GM21423 (cell line): ENCODE measurements at regions not wholly inside any gene's neighbourhood (a gene's known extent, or its start where the extent isn't known, plus 50 kb on each side); places are given as distances from the start of the nearest gene placed in this dataset.

ENCODE experiments used
- ATAC-seq: cut with Tn5 transposase; IDR thresholded peaks from one replicate; pipeline ENCODE4 v1.9.1; 2021; ENCODE audit warnings: mild to moderate bottlenecking, moderate library complexity; ENCODE audit not compliant: unreplicated experiment

GRCh38 chr2:139078376-139078775, 298.2 kb upstream of the NXPH2 start:
- no peak for ATAC-seq

- no peak for ATAC-seq
These were observed 297.0 kb upstream of the NXPH2 start for GRCh38 chr2:139077099-139077737.

GRCh38 chr2:139067874-139068273, 287.7 kb upstream of the NXPH2 start:
- no peak for ATAC-seq

GRCh38 chr2:139067072-139067471, 286.9 kb upstream of the NXPH2 start:
- ATAC-seq = no peak

GRCh38 chr2:139064159-139064558, 284.0 kb upstream of the NXPH2 start:
- ATAC-seq = no peak

- no peak for ATAC-seq
These were observed 279.4 kb upstream of the NXPH2 start for GRCh38 chr2:139059617-139060016.

GRCh38 chr2:139055202-139055601, 275.0 kb upstream of the NXPH2 start:
- no peak for ATAC-seq

- no peak for ATAC-seq
These were observed 267.8 kb upstream of the NXPH2 start for GRCh38 chr2:139048017-139048416.

GRCh38 chr2:139045524-139045923, 265.3 kb upstream of the NXPH2 start:
- ATAC-seq = no peak

GRCh38 chr2:139034064-139034463, 253.9 kb upstream of the NXPH2 start:
- ATAC-seq = no peak

- no peak for ATAC-seq
These were observed 253.1 kb upstream of the NXPH2 start for GRCh38 chr2:139033300-139033699.

GRCh38 chr2:139031722-139032121, 251.5 kb upstream of the NXPH2 start:
- ATAC-seq = peak; percentile 77

- no peak for ATAC-seq
These were observed 240.1 kb upstream of the NXPH2 start for GRCh38 chr2:139020287-139020686.

GRCh38 chr2:139018252-139018651, 238.1 kb upstream of the NXPH2 start:
- ATAC-seq = no peak

GRCh38 chr2:139007130-139007529, 226.9 kb upstream of the NXPH2 start:
- no peak for ATAC-seq

GRCh38 chr2:139000131-139000785, 220.1 kb upstream of the NXPH2 start:
- no peak for ATAC-seq

- ATAC-seq = no peak
These were observed 217.8 kb upstream of the NXPH2 start for GRCh38 chr2:138997856-138998517.

GRCh38 chr2:138997346-138997745, 217.2 kb upstream of the NXPH2 start:
- no peak for ATAC-seq

- ATAC-seq = no peak
These were observed 214.3 kb upstream of the NXPH2 start for GRCh38 chr2:138994502-138994901.

GRCh38 chr2:138985881-138986280, 205.7 kb upstream of the NXPH2 start:
- ATAC-seq = no peak

GRCh38 chr2:138979131-138979785, 199.1 kb upstream of the NXPH2 start:
- ATAC-seq = no peak

- no peak for ATAC-seq
These were observed 194.5 kb upstream of the NXPH2 start for GRCh38 chr2:138974651-138975050.
